ENCODE measurements at regions not wholly inside any gene's neighbourhood (a gene's known extent, or its start where the extent isn't known, plus 50 kb on each side); places are given as distances from the start of the nearest gene placed in this dataset.

DNA sequence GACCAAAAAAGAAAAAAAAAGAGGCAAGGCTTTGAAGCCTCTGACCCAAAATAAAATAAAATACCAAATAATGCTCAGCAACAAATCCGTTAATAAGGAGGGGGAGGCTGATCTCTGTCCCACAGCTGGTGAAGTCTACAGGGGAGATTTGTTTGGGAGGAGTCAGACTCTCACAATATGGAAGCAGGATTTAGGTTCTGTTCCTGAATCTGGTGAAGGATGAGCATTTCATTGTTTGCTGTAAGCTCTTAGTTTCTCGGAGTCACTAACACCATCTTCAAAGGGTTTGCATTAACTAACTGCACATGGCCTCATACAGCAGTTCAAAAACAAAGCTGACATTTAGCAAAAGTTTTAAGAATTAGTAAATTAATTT lies 339.4 kb upstream of the TNP1 start:
- no peak for DNase-seq
- Histone ChIP-seq H3K36me3 (ENCODE audit: control insufficient read depth, insufficient read depth, low read length) (no peaks in the 10 kb centered on the region), H3K27ac (ENCODE audit: low read depth, low read length) (no peak overlapping the region)

DNA sequence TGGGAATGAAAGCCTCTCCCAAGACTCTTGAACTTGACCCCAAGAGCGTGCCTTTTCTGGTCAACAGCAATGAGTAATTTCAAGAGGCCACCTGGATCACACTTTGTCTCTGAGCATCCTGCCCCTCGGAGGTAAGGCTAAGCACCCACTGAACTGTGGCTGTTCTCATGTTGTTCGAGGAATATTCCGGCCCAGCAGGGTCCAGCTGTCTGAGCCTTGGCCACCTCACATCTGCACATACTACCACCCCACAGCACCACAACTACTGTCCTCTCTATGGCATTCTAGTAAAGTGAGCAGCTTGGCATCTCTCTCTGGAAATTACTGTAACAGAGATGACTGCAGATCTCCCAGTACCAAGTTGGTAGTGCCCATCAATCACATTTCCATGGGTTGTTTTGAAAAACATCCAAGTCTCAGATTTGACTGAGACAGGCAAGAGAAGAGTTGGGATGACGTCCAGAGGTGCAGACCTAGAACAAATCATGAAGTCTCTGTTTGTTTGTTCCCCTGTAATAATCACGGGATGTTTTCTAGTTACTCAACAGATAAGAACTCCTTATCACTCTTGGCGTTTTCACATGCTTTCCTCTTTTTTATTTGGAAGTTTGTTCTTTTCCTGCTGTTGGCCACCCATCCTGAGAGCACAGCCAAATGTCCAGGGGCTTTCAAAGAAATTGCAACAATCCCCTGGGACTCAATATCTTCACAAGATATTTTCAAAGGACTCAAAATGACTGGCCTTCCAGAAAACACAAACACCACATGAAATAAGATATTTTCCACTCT lies 336.0 kb upstream of the TNP1 start:
- Histone ChIP-seq H3K56ac (ENCODE audit: low read length) (no peak overlapping the region), H3K79me2 (ENCODE audit: control insufficient read depth, insufficient read depth, low read length) (no peaks in the 10 kb centered on the region), H3K23ac (ENCODE audit: low read length) (no peak overlapping the region), H3K79me1 (ENCODE audit: low read length) (no peaks in the 10 kb centered on the region), H3K4me3 (ENCODE audit: low read length) (no peak overlapping the region), H3K4me1 (ENCODE audit: control insufficient read depth, low read depth, low read length) (no peaks in the 10 kb centered on the region), H3K4me2 (ENCODE audit: low read length) (no peak overlapping the region), H3K4ac (ENCODE audit: low read depth, low read length) (no peak overlapping the region), H3K9ac (ENCODE audit: low read length) (no peak overlapping the region), H3K36me3 (ENCODE audit: control insufficient read depth, insufficient read depth, low read length) (no peaks in the 10 kb centered on the region), H4K8ac (ENCODE audit: low read depth, low read length) (no peak overlapping the region), H2BK120ac (ENCODE audit: low read depth, low read length) (no peak overlapping the region), H2BK15ac (replicated peaks; ENCODE audit: low read depth) (no peak overlapping the region), H2BK5ac (ENCODE audit: low read length) (no peak overlapping the region), H2AK5ac (ENCODE audit: low read length) (no peak overlapping the region), H4K5ac (ENCODE audit: low read length) (no peak overlapping the region), H3K27me3 (ENCODE audit: insufficient read depth, low read length, poor library complexity) (no peaks in the 10 kb centered on the region), H3K18ac (ENCODE audit: low read length) (no peak overlapping the region), H3K27ac (ENCODE audit: low read depth, low read length) (no peak overlapping the region)
- no peak for DNase-seq
- WGBS (ENCODE audit: extremely low coverage, insufficient coverage, low lambda C conversion rate) = no CpG with 5 or more reads among the region's 7 CpGs

More for the DNA sequence above, 339.4 kb upstream of the TNP1 start:
- Histone ChIP-seq H4K8ac (ENCODE audit: low read depth, low read length) (no peak overlapping the region), H3K23ac (ENCODE audit: low read length) (no peak overlapping the region), H2AK5ac (ENCODE audit: low read length) (no peak overlapping the region), H4K5ac (ENCODE audit: low read length) (no peak overlapping the region), H3K4me2 (ENCODE audit: low read length) (no peak overlapping the region), H3K18ac (ENCODE audit: low read length) (no peak overlapping the region), H3K4me1 (ENCODE audit: control insufficient read depth, low read depth, low read length) (no peaks in the 10 kb centered on the region), H3K9ac (ENCODE audit: low read length) (no peak overlapping the region), H2BK120ac (ENCODE audit: low read depth, low read length) (no peak overlapping the region), H3K27me3 (ENCODE audit: insufficient read depth, low read length, poor library complexity) (no peaks in the 10 kb centered on the region), H3K4me3 (ENCODE audit: low read length) (no peak overlapping the region), H3K4ac (ENCODE audit: low read depth, low read length) (no peak overlapping the region), H3K79me1 (ENCODE audit: low read length) (no peaks in the 10 kb centered on the region), H2BK15ac (replicated peaks; ENCODE audit: low read depth) (no peak overlapping the region), H3K79me2 (ENCODE audit: control insufficient read depth, insufficient read depth, low read length) (no peaks in the 10 kb centered on the region), H3K56ac (ENCODE audit: low read length) (no peak overlapping the region), H2BK5ac (ENCODE audit: low read length) (no peak overlapping the region)
- WGBS (ENCODE audit: extremely low coverage, insufficient coverage, low lambda C conversion rate) = no CpG with 5 or more reads among the region's 2 CpGs

DNA sequence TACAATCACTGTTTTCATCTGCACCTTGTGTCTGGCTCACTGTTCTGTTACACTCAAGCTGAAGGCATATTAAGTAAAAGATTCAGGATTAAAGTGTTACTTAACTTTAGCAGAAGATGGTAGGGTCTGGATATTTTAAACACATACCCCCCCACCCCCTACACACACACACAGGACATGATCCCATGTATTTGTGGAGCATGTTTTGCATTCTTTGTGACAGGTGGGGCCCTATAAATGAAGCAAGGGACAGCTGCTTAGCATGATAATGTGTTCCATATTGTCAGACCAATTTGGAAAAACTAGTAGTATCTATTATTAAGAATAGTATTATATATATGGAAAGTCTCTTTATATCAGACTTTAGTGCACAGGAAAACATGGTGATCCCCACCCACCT lies 335.2 kb upstream of the TNP1 start:
- Histone ChIP-seq H2BK15ac (replicated peaks; ENCODE audit: low read depth) (no peak overlapping the region), H4K8ac (ENCODE audit: low read depth, low read length) (no peak overlapping the region), H3K79me1 (ENCODE audit: low read length) (no peaks in the 10 kb centered on the region), H3K23ac (ENCODE audit: low read length) (no peak overlapping the region), H3K27me3 (ENCODE audit: insufficient read depth, low read length, poor library complexity) (no peaks in the 10 kb centered on the region), H3K36me3 (ENCODE audit: control insufficient read depth, insufficient read depth, low read length) (no peaks in the 10 kb centered on the region), H3K4ac (ENCODE audit: low read depth, low read length) (no peak overlapping the region), H3K4me3 (ENCODE audit: low read length) (no peak overlapping the region), H3K27ac (ENCODE audit: low read depth, low read length) (no peak overlapping the region), H2AK5ac (ENCODE audit: low read length) (no peak overlapping the region), H3K9ac (ENCODE audit: low read length) (no peak overlapping the region), H3K56ac (ENCODE audit: low read length) (no peak overlapping the region), H2BK5ac (ENCODE audit: low read length) (no peak overlapping the region), H2BK120ac (ENCODE audit: low read depth, low read length) (no peak overlapping the region), H3K4me2 (ENCODE audit: low read length) (no peak overlapping the region), H4K5ac (ENCODE audit: low read length) (no peak overlapping the region), H3K18ac (ENCODE audit: low read length) (no peak overlapping the region), H3K4me1 (ENCODE audit: control insufficient read depth, low read depth, low read length) (no peaks in the 10 kb centered on the region), H3K79me2 (ENCODE audit: control insufficient read depth, insufficient read depth, low read length) (no peaks in the 10 kb centered on the region)
- no peak for DNase-seq

DNA sequence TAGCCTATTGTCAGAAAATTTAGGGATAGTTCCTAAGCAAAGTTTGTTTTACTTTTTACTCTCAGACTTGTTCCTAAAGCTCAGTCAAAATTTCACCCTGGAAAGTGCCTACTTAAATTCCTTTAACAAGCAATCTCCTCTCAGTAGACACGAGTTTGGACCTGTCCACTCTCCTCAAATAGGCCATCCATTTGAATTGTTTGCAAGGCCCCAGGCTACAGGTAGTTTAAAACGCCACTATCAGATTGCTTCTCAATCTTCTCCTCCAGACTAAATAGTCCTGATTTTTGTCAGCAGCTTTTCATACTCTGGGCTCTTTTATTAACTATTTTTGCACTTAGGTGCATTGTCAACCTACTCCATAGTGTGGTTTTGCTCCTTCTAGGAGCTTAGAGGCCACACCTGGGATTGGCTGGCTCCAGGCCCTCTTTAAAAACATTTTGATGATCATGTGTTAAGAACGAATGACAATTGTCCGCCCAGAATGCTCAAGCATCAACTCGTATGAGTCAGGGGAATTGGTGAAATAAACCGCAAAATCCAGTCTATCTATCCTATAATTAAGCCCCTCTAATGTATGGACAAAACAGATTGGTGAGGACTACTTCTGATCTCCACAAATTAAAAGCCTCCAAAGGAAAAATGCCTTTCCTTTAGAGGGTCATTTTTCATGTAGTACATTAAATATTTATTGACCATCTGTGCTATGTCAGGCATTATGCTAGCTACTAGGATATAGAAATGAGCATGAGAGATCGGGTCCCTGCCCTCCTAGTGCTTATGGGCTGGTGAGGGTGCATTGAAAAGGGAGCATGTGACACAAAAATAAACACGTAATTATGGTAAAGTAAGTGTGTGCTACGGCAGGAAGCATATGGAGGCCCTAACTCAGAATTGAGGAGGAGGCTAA lies 333.8 kb upstream of the TNP1 start:
- no peak overlapping the region for H4K5ac ChIP-seq (ENCODE audit: low read length)
- no peak overlapping the region for H3K18ac ChIP-seq (ENCODE audit: low read length)
- no peak overlapping the region for H3K4ac ChIP-seq (ENCODE audit: low read depth, low read length)
- DNase-seq = no peak
- H3K36me3 ChIP-seq (ENCODE audit: control insufficient read depth, insufficient read depth, low read length) = no peaks in the 10 kb centered on the region
- no CpG with 5 or more reads among the region's 9 CpGs for WGBS (ENCODE audit: extremely low coverage, insufficient coverage, low lambda C conversion rate)
- H3K4me3 ChIP-seq (ENCODE audit: low read length) = no peak overlapping the region
- no peak overlapping the region for H2BK5ac ChIP-seq (ENCODE audit: low read length)
- no peak overlapping the region for H2BK120ac ChIP-seq (ENCODE audit: low read depth, low read length)
- H3K23ac ChIP-seq (ENCODE audit: low read length) = no peak overlapping the region
- H3K9ac ChIP-seq (ENCODE audit: low read length) = no peak overlapping the region
- H3K56ac ChIP-seq (ENCODE audit: low read length) = no peak overlapping the region
- no peaks in the 10 kb centered on the region for H3K27me3 ChIP-seq (ENCODE audit: insufficient read depth, low read length, poor library complexity)
- H2AK5ac ChIP-seq (ENCODE audit: low read length) = no peak overlapping the region
- no peak overlapping the region for H3K27ac ChIP-seq (ENCODE audit: low read depth, low read length)
- no peak overlapping the region for H4K8ac ChIP-seq (ENCODE audit: low read depth, low read length)
- H3K79me1 ChIP-seq (ENCODE audit: low read length) = no peaks in the 10 kb centered on the region
- H3K4me2 ChIP-seq (ENCODE audit: low read length) = no peak overlapping the region
- H2BK15ac ChIP-seq (replicated peaks; ENCODE audit: low read depth) = no peak overlapping the region
- H3K4me1 ChIP-seq (ENCODE audit: control insufficient read depth, low read depth, low read length) = no peaks in the 10 kb centered on the region
- no peaks in the 10 kb centered on the region for H3K79me2 ChIP-seq (ENCODE audit: control insufficient read depth, insufficient read depth, low read length)

DNA sequence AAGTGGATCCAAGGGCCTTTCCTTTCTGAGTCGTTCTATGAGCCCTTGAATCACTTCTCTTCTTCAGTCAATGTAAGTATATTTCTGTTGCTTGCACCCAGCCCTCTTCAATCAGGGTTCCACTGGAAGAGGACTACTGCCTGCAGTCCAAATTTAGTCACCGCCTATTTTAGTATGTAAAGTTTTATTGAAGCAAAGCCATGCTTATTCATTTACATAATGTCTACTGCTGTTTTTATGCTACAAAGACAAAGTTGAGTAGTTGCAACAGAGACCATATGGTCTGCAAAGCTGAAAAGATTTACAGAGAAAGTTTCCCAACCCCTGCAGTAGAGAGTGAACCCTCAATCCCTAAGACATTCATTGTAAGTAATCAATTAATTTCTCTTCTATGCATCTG lies 332.5 kb upstream of the TNP1 start:
- Histone ChIP-seq H3K4me3 (ENCODE audit: low read length) (no peak overlapping the region), H3K4me1 (ENCODE audit: control insufficient read depth, low read depth, low read length) (no peaks in the 10 kb centered on the region), H3K36me3 (ENCODE audit: control insufficient read depth, insufficient read depth, low read length) (no peaks in the 10 kb centered on the region), H3K56ac (ENCODE audit: low read length) (no peak overlapping the region), H3K79me1 (ENCODE audit: low read length) (no peaks in the 10 kb centered on the region), H3K4ac (ENCODE audit: low read depth, low read length) (no peak overlapping the region), H2BK15ac (replicated peaks; ENCODE audit: low read depth) (no peak overlapping the region), H3K9ac (ENCODE audit: low read length) (no peak overlapping the region), H2BK5ac (ENCODE audit: low read length) (no peak overlapping the region), H3K23ac (ENCODE audit: low read length) (no peak overlapping the region), H3K18ac (ENCODE audit: low read length) (no peak overlapping the region), H3K27me3 (ENCODE audit: insufficient read depth, low read length, poor library complexity) (no peaks in the 10 kb centered on the region), H3K27ac (ENCODE audit: low read depth, low read length) (no peak overlapping the region), H3K4me2 (ENCODE audit: low read length) (no peak overlapping the region), H4K5ac (ENCODE audit: low read length) (no peak overlapping the region), H4K8ac (ENCODE audit: low read depth, low read length) (no peak overlapping the region), H2BK120ac (ENCODE audit: low read depth, low read length) (no peak overlapping the region), H3K79me2 (ENCODE audit: control insufficient read depth, insufficient read depth, low read length) (no peaks in the 10 kb centered on the region), H2AK5ac (ENCODE audit: low read length) (no peak overlapping the region)
- no CpG with 5 or more reads among the region's 2 CpGs for WGBS (ENCODE audit: extremely low coverage, insufficient coverage, low lambda C conversion rate)
- no peak for DNase-seq
